ENCODE measurements at regions not wholly inside any gene's neighbourhood (a gene's known extent, or its start where the extent isn't known, plus 50 kb on each side); places are given as distances from the start of the nearest gene placed in this dataset.

- no peak for DNase-seq
Measured at GRCh38 chr14:66074537-66074936, 411.6 kb upstream of the CCDC196 start.

- DNase-seq, result no peak
Measured at GRCh38 chr14:66076176-66076575, 410.0 kb upstream of the CCDC196 start.

- DNase-seq, result no peak
Measured at GRCh38 chr14:66078006-66078405, 408.2 kb upstream of the CCDC196 start.

GRCh38 chr14:66081594-66082376 is 404.4 kb upstream of the CCDC196 start:
- no peak for DNase-seq

GRCh38 chr14:66085224-66085623 is 400.9 kb upstream of the CCDC196 start:
- DNase-seq, result no peak

- no peak for DNase-seq
Measured at GRCh38 chr14:66085665-66086064, 400.5 kb upstream of the CCDC196 start.

- DNase-seq, result no peak
Measured at GRCh38 chr14:66087231-66087630, 398.9 kb upstream of the CCDC196 start.

GRCh38 chr14:66088656-66089055 is 397.5 kb upstream of the CCDC196 start:
- no peak for DNase-seq

GRCh38 chr14:66092206-66092605 is 394.0 kb upstream of the CCDC196 start:
- DNase-seq, result no peak

GRCh38 chr14:66092748-66093147 is 393.4 kb upstream of the CCDC196 start:
- no peak for DNase-seq

GRCh38 chr14:66094001-66094727 is 392.0 kb upstream of the CCDC196 start:
- no peak for DNase-seq

- DNase-seq, result no peak
Measured at GRCh38 chr14:66099451-66099850, 386.7 kb upstream of the CCDC196 start.

GRCh38 chr14:66099931-66100330 is 386.2 kb upstream of the CCDC196 start:
- DNase-seq, result no peak

- no peak for DNase-seq
Measured at GRCh38 chr14:66101662-66102061, 384.5 kb upstream of the CCDC196 start.

- no peak for DNase-seq
Measured at GRCh38 chr14:66104486-66104885, 381.7 kb upstream of the CCDC196 start.

- DNase-seq, result no peak
Measured at GRCh38 chr14:66105815-66106214, 380.4 kb upstream of the CCDC196 start.

- DNase-seq, result no peak
Measured at GRCh38 chr14:66109426-66109825, 376.7 kb upstream of the CCDC196 start.

GRCh38 chr14:66111891-66112290 is 374.3 kb upstream of the CCDC196 start:
- no peak for DNase-seq

- no peak for DNase-seq
Measured at GRCh38 chr14:66114071-66114470, 372.1 kb upstream of the CCDC196 start.

GRCh38 chr14:66115740-66116502 is 370.2 kb upstream of the CCDC196 start:
- no peak for DNase-seq

GRCh38 chr14:66116732-66117131 is 369.4 kb upstream of the CCDC196 start:
- no peak for DNase-seq

- no peak for DNase-seq
Measured at GRCh38 chr14:66117600-66117999, 368.6 kb upstream of the CCDC196 start.

- DNase-seq, result no peak
Measured at GRCh38 chr14:66119606-66120231, 366.5 kb upstream of the CCDC196 start.

Measured in hematopoietic multipotent progenitor cell treated with erythropoietin and hydrocortisone succinate and interleukin-3 and kit ligand, for 8 days (in vitro differentiated cells).